ENCODE measurements at regions not wholly inside any gene's neighbourhood (a gene's known extent, or its start where the extent isn't known, plus 50 kb on each side); places are given as distances from the start of the nearest gene placed in this dataset.
"Not testable (repeated sequence)": the region's sequence is repeated elsewhere in the genome, so short reads cannot be mapped to it uniquely, and the experiment has no call there.

- no peak for DNase-seq
Measured at GRCh38 chr7:149714081-149714909, 59.1 kb downstream of the ZNF467 start.

GRCh38 chr7:149713731-149714068, 59.7 kb downstream of the ZNF467 start:
- DNase-seq, result no peak

DNA sequence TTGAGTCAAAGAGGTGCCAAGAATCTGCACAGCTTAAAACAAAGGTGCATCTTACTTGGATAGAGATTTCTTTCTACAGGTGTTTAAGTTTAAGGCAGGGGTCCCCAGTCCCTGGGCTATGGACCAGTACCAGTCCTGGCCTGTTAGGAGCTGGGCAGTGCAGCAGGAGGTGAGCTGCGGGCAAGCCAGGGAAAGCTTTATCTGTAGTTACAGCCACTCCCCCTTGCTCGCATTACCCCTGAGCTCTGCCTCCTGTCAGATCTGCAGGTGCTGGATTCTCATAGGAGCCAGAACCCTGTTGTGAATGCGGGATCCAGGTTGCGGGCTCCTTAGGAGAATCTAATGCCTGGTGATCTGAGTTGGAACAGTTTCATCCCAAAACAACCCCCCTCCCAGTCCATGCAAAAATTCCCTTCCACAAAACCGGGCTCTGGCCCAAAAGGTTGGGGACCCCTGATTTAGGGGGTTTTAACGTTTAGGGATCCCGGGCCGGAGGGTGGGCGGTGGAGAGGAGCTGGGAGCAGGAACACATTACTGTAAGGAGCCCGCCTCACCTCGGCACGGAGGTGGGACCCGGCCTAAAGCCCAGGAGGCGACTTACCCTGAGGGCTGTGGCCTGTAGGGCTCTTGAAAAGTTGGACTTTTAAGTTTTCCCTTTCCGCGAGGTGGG, 60.2 kb downstream of the ZNF467 start:
- no peak for DNase-seq

GRCh38 chr7:149708026-149708425, 65.4 kb downstream of the ZNF467 start:
- no peak for DNase-seq

DNA sequence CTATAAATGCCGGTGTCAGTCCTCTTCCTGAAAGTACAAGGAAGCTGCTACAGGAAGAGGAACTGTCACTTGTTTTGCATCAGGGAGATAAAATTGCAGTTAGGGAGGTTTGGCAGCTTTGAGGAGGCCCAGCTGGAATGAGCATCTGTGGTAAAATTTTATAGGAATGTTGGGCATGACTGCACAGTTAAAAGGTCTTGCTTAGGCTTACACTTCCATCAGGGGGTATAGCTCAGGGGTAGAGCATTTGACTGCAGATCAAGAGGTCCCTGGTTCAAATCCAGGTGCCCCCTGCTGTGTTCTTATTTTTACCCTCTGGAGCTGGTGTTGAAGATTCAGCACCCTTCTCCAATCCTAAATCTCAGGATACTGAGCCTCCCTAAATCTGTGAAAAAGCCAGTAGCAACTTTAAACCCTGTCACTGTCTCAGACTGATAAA, 65.9 kb downstream of the ZNF467 start:
- no peak for DNase-seq

DNA sequence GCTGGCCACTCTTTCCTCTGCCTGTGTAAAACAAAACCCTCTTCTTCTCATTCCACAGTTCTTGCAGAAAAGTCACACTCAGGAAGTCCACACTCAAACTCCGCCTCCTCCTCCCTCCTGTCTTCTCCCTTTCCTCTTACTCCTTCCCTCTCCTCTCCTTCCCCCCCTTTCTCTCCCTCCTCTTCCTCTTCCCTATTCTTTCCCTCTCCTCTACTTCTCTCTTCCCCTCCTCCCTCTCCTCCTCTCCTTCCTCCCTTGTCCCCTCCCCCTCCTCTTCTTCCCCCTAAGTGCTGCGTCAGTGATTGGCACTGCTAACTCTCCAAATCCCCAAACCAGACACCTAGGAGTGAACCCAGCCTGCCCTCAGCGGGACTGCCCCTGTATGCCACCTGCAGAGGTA, 67.0 kb downstream of the ZNF467 start:
- no peak for DNase-seq

DNA sequence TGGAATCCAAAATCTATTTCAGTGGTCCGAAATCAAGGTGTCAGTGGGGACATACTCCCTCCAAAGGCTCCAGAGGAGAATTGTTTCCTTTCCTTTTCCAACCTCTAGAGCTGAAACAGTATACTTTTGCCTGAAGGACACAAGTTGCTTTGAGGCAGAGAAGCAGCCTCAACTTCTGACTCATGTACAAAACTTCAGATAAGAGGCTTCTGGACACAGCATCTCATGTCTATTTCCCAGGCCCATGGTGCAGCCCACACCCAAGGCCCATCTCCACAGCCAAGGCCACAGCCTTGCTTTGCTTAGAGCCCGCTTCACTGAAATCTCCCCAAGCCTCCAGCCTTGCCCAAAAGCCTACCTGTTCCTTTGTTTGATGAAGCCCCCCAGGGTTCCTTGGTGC, 68.9 kb downstream of the ZNF467 start:
- DNase-seq, result no peak

- DNase-seq, result no peak
Measured at GRCh38 chr7:149703044-149703650, 70.2 kb downstream of the ZNF467 start.

GRCh38 chr7:149701495-149702240, 71.7 kb downstream of the ZNF467 start:
- DNase-seq, result no peak

DNA sequence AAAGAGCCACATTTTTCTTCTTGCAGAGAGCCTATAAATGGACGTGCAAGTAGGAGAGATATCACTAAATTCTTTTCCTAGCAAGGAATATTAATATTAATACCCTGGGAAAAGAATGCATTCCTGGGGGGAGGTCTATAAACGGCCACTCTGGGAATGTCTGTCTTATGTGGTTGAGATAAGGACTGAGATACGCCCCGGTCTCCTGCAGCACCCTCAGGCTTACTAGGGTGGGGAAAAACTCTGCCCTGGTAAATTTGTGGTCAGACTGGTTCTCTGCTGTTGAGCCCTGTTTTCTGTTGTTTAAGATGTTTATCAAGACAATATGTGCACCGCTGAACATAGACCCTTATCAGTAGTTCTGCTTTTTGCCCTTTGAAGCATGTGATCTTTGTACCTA, 75.6 kb downstream of the ZNF467 start:
- DNase-seq, result not testable (repeated sequence)

- DNase-seq, result no peak
Measured at GRCh38 chr7:149696280-149696679, 77.1 kb downstream of the ZNF467 start.

DNA sequence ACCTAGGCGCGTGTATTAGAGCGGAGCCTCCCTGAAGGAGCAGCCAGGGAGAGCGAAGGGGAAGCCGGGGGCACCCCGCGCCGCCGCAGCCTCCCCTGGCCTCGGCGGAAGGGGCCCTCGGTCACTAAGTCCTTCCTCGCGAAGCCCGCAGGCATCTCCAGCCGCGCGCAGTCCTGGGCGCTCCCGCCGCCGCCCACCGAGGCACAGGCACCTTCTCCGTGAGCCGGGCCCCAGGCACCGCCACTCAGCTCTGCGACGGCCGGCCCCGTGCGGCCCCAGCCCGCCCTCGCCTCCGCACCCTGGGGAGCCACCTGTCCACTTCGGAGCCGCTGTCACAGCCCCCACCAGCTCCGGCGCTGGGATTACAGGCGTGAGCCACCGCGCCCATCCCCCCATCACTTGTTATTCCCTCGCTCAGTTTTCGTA, 80.8 kb downstream of the ZNF467 start:
- no peak for DNase-seq

- no peak for DNase-seq
Measured at GRCh38 chr7:149692056-149692455, 81.3 kb downstream of the ZNF467 start.

DNA sequence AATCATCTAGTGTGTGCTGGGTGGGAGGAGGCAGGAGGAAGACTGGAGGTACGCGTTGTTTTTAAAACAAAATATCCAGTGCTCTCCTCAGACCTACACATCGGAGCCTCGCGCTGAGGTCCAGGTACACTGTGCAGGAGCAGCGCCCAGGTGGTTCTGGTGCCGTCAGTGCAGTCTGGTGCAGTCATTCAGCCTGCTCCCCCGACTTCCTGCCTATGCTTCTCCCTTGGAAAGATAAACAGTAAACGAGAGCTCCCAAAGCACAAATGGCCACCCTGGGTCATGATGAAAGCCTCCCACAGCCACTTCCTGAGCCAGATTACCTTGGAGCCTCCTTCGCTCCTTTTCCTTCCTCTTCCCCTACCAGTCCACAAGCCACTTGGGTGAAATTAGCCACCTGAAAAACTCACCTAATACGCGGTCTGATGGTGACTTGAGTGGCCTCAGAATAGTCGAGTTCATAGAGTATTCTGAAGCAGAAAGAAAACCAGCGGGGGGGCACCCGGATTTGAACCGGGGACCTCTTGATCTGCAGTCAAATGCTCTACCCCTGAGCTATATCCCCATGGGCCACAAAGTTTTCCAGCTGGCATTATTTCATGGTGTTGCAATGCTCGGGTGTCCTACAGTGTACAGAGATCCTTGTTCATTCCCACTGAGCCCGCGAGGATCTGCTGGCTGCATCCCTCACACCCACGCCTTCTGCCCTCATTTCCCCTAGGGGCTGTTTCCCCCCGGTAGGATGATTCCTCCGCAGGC, 82.5 kb downstream of the ZNF467 start:
- DNase-seq, result no peak

DNA sequence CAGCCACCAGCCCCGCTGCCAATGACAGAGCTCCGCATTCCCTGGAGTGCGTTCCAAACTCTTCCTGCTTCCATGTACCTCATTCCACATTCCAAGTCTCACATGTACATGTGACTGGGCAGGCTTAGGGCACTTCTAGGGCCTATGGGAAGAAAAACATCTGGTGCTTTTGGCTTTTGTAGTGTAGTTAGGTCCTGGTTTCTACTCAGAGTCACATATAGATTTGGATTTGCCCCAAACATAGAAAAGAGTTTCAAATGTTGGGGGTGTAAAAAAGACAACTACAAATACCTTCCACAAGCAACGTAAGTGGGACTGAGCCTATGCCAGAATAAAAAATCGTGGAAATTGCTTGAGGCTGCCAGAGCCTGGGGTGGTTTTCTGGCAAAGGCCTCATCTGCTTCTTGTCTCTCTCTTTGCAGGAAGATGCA, 84.1 kb downstream of the ZNF467 start:
- no peak for DNase-seq

GRCh38 chr7:149688836-149689235, 84.6 kb downstream of the ZNF467 start:
- DNase-seq, result no peak

- DNase-seq, result not testable (repeated sequence)
Measured at GRCh38 chr7:149687820-149688219, 85.6 kb downstream of the ZNF467 start.

DNA sequence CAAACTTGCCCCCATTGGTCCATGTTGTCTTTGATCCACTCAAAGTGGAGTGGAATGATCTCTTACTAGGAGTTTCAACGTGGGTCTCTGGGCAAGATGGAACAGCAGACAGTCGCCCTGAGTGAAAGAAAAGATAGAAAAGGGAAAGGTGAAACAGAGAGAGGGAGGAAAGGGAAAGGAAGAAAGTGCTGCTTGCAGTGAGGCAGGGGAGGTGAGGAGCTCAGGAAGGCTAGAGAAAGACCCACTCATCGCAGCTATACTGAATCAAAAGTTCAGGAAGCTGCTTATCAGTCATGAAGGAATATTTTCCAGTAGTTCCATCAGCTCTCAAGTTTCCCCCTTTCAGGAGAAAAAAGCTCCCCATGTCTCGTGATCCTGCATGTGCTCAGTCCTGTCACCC, 86.9 kb downstream of the ZNF467 start:
- DNase-seq, result no peak

DNA sequence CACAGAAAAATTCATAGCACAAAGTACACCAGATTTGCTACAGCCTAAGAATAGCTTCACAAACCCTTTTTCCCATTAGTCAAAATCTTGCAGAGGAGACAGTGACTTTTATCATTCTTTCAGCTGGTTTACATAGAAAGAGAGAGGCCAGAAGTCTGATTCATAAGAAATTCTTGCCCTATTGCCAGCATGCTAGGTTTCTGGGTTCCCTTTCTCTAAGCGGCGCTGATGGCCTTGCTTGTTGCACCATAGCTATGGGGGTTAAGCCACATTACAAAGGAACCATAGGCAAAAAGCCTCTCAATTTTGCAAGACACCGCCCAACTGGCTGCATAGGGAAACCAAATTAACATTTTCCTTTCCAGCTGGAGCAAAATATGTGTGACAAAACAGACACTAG, 87.4 kb downstream of the ZNF467 start:
- no peak for DNase-seq

GRCh38 chr7:149685455-149685854, 87.9 kb downstream of the ZNF467 start:
- DNase-seq, result no peak

GRCh38 chr7:149683898-149684297, 89.5 kb downstream of the ZNF467 start:
- DNase-seq, result no peak

DNA sequence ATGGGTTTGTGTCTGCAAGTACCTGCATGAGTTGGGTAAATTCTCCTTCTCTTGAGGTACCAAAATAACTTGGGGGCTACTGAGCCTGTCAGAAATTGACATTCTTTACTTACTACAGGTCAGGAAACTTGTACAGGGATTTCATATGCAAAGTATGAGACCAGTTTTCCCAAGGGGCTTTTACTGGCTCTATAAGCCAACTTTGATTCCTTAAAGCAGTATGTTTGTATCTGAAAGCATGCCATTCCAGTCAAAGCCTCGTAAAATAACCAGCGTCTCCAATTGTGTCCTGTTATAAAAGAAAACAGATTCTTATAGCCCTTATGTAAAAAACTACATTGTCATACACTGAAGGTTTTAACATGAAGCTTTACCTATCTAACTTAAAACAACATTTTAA, 90.2 kb downstream of the ZNF467 start:
- no peak for DNase-seq

- DNase-seq, result no peak
Measured at GRCh38 chr7:149682038-149682437, 91.3 kb downstream of the ZNF467 start.
